LoVo (cell line): ENCODE measurements at regions not wholly inside any gene's neighbourhood (a gene's known extent, or its start where the extent isn't known, plus 50 kb on each side); places are given as distances from the start of the nearest gene placed in this dataset.
"Not testable (repeated sequence)": the region's sequence is repeated elsewhere in the genome, so short reads cannot be mapped to it uniquely, and the experiment has no call there.

Source experiments
- DNase-seq: peaks from one replicate; pipeline ENCODE4 v3.0.0-alpha.2; 2016; ENCODE audit warnings: low spot score

DNA sequence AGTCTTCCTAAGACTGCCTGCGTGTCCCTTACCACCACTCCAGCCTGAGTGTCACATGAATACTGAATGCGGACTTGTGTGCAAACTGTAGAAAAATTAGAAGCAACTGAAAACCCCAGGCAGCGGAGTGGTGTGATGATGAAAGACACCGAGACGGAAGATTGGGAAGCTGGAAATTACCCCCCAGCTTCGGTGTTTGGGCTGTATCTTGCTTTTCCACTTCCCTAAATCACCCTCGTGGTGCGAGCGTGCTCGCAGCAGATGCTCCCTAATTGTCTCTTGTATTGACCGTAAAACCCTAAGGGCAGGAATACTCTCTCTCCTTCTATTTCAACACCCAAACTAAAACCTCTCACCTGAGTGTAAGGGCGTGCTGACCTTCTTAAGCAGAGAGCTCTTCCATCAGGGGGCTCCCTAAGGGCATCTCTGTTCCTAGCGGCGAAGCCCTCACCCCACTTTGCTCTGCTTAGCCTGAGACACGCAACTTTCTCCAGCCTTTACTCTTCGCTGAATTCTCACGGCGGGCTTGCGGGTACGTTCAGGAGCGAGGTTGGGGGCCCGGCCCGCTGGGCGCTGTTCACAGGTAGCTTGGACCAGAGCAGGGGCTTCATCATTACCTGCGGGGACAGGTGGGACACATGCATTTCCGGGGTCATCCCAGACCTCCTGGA lies 62.4 kb downstream of the CRYBB2 start:
- no peak for DNase-seq

DNA sequence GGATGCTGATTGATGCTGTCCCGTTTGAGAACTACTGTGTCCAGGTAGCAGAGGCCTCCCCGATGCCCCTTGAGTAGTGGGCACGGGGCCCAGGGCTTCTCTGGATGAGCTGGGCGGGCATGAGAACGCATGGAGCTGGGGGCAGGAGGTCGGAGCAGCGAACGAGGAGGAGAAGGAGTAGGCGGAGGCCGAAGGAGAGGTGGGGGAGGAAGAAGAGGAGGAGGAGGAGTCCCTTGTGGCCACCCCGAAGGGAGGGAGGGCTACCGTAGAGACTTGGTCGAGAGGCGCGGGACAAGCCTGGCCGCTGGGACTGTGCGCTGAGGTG lies 62.9 kb downstream of the CRYBB2 start:
- DNase-seq: no peak

DNA sequence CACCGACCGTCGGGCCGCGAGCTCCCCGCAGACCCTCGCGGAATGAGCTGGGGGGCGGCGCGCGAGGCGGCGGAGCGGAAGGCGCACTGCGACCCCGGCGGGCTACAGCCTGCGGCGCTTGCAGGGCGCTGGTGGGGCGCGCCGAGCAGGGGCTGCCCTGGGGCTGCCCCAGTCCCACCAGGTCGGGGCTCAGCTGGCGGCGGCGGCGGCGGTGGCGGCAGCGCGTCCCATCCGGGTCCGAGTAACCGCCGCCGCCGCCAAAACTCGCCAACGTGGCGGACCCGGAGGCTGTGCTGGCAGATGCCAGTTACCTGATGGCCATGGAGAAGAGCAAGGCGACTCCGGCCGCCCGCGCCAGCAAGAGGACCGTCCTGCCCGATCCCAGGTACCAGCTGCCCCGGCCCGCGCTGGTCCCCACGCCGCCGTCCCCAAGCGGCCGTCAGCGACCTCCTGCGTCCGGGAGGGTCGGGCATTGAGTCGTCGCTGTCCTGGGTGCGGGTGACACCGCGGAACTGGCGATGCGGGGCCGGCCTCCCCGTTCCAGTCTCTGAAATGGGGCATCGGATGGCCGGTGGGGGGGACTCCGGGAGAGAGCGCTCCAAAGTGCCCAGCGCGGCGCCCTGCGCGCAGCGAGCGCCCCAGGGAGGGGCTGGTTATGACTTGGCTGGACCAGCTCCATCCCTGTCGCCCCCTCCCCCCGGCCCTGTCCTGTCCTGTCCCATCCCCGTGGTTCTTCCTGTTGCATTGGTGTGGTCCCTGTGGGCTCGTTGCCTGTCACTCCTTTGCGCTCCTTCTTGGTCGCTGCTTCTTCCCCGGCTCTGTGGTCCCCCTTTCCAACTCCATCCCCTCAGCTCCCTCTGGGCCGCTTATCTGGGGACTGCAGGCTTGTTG lies 63.5 kb downstream of the CRYBB2 start:
- no peak for DNase-seq

DNA sequence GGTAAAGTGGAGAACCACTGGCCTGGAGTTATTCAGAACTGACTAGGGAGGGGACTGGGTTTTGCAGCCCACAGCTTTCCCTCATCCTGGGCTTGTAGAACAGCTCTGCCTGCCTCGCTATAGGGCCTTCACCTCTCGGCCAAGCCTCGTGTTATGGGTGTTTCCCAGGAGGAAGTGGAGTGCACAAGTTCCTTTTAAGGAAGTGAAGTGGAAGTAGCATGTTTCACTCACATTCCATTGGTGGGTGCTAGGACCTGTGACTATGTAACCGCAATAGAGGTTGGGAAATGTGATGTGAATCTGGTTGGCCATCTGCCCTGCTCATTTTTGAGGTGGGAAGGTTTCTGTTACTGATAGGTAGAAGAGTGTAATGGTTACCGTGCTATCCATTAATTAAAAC lies 69.0 kb downstream of the CRYBB2 start:
- DNase-seq: not testable (repeated sequence)

DNA sequence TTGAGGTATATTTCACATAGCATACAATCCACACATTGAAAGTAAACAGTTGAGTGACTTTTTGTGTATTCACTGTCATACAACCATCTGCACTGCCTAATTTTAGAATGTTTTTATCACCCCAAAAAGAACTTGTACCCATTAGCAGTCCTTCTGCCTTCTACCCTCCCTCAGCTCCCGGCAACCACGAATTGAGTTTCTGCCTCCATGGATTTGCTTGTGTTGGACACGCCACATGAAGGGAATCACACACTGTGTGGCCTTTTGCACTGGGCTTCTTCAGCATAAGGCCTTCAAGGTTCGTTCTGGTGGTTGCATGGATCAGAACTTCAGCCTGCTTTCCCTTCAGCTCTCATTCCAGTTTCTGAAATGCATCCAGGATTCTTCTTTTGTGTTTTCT lies 82.5 kb downstream of the CRYBB2 start:
- DNase-seq: not testable (repeated sequence)

DNA sequence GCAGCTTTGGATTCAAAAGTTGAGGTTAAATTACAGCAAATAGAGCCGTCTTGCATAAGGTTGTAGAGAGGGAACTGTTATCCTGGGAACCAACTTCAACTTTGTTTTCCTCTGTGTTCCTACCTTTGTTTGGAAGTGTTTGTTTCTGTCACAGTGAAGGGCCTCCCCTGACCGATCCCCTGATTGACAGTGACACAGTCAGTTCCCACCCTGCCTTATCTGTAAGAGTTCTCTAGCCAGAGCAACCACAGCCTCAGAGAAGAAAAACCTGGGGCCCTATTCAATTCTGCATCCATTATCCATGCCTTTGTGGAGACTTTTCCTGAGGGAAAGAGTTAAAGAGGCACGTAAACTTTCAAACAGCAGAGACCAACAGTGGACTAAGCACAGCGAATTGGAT lies 90.1 kb downstream of the CRYBB2 start:
- DNase-seq: not testable (repeated sequence)

DNA sequence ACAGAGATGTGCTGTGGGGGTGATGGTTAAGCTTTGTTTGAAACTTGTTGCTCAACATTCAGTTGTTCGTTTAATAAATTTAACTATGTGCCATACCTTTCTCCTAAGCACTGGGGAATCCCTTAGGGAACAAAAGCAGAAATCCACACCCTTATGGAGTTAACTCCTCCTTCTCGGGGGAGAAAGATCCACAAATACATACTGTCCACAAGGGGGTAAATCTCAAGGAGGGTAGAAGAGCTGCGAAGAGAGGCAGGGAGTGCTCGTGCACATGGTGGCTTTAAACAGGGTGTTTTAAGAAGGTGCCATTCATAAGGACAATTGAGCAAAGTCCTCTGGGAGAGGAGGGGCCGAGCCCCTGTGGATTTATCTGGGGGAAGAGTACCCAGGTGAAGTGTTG lies 92.5 kb downstream of the CRYBB2 start:
- DNase-seq: not testable (repeated sequence)

DNA sequence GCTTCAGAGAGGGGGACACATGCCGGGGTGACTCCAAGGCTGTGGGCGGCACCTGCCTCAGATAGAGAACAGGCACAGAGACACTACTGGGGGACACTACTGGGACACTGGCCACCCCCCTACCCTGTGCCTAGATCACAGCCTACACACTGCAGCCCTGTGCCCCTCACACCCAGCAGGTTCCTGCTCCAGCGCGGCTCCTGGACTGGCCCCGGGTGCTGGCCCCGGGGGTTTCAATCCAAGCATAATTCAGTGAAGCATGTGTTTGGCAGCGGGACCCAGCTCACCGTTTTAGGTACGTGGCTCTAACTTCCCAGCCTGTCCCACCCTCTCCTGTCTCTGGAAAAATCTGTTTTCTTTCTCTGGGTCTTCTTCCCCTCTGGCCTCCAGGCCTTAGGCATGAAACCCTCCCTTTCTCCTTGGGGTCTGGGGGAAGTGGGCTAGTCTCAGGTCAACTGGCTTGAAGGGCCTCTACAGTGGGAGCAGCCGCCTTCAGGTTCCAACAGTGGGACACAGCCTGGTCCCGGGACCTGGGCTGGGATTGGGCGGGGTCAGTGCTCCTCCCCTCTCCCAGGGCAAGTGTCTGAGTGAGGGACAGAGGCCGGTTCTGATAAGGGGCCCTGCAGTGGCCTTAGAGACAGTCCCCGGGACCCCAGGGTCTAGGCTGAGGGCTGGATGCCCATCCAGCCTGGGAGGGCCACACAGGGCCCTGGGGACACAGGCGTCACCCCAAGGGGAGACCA lies 98.8 kb downstream of the CRYBB2 start:
- DNase-seq: no peak

DNA sequence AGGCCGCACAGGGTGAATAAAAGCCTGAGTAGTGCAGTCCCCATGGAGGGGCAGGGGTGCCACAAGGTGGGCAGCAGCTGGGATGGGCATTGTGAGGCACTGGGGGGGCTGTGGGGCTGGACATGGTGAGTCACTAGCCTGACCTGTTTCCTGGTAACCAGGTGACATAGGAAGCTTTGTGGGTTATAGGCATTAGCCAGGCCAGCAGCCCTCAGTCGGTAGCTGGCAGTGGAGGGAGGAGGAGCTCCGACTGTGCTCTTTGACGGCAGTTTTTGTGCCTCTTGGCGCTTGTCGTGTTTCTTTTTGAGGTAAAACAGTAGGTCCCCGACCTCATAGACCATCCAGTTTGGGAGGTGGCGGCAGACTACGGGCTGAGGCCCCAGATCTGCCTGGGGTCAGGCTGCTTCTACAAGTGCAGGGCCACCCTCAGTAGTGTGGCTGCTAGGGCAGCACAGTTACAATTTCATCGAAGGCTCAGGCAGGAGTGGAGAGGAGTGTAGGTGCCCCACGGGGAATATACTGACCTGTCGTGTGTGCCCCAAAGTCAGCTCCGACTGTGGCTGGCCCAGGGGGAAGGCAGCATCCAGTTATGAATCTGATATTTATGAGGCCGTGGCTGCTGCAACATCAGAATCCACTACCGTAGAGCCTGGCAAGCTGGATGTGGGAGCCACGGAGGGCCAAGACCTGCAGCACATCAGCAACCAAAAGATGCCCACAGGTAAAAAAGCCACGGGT lies 107.7 kb downstream of the CRYBB2 start:
- no peak for DNase-seq

DNA sequence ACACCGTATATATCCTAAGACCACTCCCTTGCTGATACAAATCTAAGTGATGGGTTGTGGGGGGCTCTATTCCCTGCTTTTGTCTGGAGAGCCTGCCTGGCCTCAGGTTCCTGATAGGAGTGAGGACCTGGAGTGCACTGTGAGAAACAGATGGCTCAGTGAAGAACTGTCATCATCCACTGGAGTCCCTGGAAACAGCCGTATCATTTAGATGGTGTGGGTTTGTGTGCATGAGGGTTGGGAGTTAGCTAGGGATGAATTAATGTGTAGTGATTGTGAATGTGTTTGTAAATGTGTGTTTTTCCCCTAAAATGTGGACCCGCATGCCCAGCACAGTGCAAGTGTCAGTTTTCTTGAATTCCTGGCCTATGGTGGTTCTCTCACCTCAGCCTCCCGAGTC lies 111.6 kb downstream of the CRYBB2 start:
- no peak for DNase-seq

DNA sequence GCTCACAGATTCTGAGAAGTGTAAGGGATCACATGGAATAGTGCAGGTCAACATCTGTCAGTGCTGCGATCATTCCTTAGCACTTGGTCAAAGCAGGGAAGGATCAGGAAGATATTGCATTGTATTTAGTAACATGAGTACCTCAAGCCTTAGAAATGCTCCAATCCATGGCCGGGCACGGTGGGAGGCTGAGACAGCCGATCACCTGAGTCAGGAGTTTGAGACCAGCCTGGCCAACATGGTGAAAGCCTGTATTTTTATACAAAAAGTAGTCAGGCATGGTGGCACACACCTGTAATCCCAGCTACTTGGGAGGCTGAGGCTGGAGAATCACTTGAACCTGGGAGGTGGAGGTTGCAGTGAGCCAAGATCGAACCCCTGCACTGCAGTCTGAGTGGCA lies 112.5 kb downstream of the CRYBB2 start:
- not testable (repeated sequence) for DNase-seq

DNA sequence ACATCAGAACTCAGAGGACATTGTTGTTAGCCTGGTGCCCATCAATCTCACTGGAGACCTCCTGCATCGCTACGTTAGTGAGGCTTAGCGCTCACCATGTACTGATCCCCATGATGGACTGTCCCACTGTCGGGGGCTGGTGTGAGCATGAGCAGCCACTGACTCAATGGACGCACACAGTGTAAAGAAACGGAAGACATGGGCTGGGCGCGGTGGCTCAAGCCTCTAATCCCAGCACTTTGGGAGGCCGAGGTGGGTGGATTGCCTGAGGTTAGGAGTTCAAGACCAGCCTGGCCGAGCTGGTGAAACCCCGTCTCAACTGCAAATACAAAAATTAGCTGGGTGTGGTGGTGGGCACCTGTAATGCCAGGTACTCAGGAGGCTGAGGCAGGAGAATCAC lies 112.9 kb downstream of the CRYBB2 start:
- DNase-seq: no peak

DNA sequence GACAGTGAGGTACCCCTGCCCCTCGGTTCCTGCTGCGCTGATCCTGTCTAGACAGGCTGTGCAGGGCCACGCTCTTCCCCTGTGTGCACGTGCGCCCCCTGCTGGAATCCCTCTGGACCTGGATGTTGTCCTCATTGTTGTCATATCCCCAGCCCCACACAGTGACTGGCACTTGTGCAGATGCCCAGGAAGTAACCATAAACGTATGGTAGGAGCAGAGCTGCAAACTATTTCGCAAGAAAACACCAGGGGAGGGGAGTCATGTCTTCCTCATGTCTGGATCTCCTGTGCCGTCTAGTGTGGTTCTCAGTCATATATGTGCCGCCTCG lies 114.7 kb downstream of the CRYBB2 start:
- DNase-seq: peak; percentile 30

DNA sequence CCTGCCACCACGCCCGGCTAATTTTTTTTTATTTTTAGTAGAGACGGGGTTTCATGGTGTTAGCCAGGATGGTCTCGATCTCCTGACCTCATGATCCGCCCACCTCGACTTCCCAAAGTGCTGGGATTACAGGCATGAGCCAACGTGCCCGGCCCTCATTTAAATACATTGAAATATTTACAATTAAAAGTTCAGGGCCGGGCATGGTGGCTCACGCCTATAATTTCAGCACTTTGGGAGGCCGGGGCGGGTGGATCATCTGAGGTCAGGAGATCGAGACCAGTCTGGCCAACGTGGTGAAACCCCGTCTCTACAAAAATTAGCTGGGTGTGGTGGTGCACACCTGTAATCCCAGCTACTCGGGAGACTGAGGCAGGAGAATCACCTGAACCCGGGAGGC lies 115.2 kb downstream of the CRYBB2 start:
- not testable (repeated sequence) for DNase-seq

DNA sequence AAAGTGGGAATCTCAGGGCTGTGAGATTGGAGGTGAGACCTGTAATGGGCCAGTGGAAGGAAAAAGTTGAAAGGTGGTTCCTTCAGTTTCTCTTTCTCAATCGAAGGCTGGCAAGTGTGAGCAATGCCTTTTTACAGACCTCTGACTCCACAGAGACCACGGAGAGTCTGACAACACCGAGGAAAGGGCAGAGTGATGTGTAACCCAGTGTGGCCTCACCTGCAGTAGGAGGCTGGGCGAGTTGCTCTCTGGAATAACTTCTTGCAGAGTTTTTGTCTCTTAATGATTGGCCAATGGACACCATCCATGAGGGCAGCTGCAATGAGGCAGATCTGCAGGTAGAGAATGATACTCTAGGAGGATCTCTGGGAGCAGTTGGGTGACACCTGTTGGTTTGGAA lies 115.8 kb downstream of the CRYBB2 start:
- not testable (repeated sequence) for DNase-seq

DNA sequence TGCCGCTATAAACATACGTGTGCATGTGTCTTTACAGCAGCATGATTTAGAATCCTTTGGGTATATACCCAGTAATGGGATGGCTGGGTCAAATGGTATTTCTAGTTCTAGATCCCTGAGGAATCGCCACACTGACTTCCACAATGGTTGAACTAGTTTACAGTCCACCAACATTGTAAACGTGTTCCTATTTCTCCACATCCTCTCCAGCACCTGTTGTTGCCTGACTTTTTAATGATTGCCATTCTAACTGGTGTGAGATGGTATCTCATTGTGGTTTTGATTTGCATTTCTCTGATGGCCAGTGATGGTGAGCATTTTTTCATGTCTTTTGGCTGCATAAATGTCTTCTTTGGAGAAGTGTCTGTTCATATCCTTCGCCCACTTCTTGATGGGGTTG lies 121.1 kb downstream of the CRYBB2 start:
- DNase-seq: not testable (repeated sequence)

DNA sequence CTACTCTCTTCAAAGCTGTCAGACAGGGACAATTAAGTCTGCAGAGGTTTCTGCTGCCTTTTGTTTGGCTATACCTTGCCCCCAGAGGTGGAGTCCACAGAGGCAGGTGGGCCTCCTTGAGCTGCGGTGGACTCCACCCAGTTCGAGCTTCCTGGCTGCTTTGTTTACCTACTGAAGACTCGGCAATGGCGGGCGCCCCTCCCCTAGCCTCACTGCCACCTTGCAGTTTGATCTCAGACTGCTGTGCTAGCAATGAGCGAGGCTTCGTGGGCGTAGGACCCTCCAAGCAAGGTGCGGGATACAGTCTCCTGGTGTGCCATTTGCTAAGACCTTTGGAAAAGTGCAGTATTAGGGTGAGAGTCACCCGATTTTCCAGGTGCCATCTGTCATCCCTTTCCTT lies 124.9 kb downstream of the CRYBB2 start:
- DNase-seq: not testable (repeated sequence)

DNA sequence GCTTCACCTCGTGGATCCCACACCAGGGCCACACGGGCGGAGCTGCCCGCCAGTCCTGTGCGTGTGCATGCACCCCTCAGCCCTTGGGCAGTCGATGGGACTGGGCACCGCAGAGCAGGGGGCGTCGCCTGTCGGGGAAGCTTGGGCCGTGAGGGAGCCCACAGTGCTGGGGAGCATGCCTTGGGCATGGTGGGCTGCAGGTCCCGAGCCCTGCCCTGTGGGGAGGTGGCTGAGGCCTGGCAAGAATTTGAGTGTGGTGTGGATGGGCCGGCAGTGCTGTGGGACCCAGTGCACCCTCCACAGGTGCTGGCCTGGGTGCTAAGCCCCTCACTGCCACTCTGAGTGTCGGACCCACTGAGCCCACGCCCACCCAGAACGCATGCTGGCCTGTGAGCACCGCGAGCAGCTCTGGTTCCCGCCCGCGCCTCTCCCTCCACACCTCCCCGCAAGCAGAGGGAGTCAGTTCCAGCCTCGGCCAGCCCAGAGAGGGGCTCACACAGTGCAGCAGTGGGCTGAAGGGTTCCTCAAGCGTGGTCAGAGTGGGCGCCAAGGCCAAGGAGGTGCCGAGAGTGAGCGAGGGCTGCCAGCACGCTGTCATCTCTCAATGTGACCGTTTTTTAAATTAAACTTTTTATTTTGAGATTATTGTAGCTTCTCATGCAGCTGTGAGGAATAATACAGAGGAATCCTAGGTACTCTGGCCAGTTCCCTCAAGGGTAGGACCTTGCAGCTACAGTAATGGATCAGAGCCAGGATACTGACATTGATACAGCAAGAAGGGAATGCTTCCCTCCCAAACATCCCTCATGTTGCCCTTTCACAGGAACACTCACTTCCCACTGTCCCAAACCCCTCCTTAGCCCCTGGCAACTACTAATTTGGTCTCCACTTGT lies 127.7 kb downstream of the CRYBB2 start:
- DNase-seq: no peak

DNA sequence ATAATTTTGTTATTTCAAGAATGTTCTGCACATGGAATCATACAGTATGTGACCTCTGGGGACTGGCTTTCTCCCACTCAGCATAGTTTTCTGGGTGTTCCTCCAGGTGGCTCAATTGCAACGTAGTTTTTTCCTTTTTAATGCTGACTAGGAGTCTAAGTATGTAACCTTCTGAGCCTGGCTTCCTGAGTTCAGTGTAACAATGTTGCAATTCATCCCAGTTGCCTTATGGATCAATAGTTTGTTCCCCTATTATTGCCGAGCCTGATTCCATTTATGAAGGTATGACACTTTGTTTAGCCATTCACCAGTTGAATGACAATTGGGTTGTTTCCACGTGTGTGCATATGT lies 128.3 kb downstream of the CRYBB2 start:
- no peak for DNase-seq

DNA sequence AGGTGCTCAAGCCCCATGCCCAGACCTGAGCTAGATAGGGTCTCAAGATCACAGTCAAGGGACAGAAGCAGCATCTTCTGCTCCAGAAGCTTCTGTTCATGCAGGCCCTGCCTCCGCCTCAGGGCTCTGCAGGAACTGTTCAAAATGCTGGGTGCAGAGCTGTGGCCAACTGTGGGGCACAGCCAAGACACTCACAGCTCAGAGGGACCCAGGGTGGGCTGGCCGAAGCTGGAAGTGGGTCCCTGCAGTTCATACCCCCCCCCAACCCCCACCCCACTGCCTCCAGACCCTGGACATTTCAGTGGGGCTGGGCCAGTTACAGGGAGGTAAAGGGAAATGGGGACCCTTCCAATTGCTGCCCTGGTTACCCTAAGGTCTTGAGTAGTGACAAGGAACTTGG lies 129.0 kb downstream of the CRYBB2 start:
- DNase-seq: no peak

DNA sequence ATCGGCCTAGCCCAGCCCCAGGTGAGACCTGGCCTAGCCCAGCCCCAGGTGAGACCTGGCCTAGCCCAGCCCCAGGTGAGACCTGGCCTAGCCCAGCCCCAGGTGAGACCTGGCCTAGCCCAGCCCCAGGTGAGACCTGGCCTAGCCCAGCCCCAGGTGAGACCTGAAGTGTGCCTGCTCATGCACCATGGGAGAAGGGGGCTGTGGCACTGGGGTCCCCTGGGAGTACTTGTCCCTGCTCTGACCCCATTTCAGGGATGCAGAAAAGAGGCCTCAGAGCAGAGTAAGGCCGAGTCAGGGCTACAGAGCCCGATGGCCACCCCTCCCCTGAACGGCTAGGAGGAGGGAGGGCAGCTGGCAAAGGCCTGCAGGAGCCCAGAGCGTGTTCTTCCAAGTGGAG lies 129.6 kb downstream of the CRYBB2 start:
- not testable (repeated sequence) for DNase-seq
